ENCODE measurements at regions not wholly inside any gene's neighbourhood (a gene's known extent, or its start where the extent isn't known, plus 50 kb on each side); places are given as distances from the start of the nearest gene placed in this dataset.

DNA sequence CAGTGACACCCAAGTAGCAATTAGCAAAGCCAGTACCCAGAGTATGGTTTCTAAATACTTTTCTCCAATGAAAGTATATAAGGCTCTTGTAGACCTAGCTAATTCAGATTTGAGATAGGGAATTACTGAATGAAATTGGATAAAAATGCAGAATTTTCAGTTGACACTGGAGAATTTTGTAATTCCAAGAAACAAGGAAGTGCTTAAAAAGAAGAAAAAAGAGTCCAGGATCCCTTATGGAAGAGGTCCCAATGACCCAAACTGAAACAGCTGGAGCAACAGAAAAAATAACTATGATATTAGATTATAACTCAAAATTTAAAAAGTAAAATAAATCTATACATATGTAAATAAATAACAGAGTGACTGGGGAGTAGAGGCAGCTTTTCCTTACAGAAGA, 335.2 kb downstream of the C3orf38 start:
- TF ChIP-seq, protein P1, sequence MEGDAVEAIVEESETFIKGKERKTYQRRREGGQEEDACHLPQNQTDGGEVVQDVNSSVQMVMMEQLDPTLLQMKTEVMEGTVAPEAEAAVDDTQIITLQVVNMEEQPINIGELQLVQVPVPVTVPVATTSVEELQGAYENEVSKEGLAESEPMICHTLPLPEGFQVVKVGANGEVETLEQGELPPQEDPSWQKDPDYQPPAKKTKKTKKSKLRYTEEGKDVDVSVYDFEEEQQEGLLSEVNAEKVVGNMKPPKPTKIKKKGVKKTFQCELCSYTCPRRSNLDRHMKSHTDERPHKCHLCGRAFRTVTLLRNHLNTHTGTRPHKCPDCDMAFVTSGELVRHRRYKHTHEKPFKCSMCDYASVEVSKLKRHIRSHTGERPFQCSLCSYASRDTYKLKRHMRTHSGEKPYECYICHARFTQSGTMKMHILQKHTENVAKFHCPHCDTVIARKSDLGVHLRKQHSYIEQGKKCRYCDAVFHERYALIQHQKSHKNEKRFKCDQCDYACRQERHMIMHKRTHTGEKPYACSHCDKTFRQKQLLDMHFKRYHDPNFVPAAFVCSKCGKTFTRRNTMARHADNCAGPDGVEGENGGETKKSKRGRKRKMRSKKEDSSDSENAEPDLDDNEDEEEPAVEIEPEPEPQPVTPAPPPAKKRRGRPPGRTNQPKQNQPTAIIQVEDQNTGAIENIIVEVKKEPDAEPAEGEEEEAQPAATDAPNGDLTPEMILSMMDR (IDR thresholded peaks at IDR 0.05): no peak
- no peak for TF ChIP-seq EP300 (IDR thresholded peaks at IDR 0.05)
